ENCODE measurements at regions not wholly inside any gene's neighbourhood (a gene's known extent, or its start where the extent isn't known, plus 50 kb on each side); places are given as distances from the start of the nearest gene placed in this dataset.
"Not testable (repeated sequence)": the region's sequence is repeated elsewhere in the genome, so short reads cannot be mapped to it uniquely, and the experiment has no call there.

- no peak for DNase-seq
These were observed 169.5 kb downstream of the DKK1 start for GRCh38 chr10:52483587-52483986.

GRCh38 chr10:52484206-52485065 is 170.4 kb downstream of the DKK1 start:
- DNase-seq = no peak

GRCh38 chr10:52485462-52485861 is 171.4 kb downstream of the DKK1 start:
- DNase-seq = no peak

GRCh38 chr10:52486840-52487611 is 172.9 kb downstream of the DKK1 start:
- no peak for DNase-seq

- DNase-seq = no peak
These were observed 174.8 kb downstream of the DKK1 start for GRCh38 chr10:52488606-52489485.

GRCh38 chr10:52491246-52491995 is 177.3 kb downstream of the DKK1 start:
- no peak for DNase-seq

GRCh38 chr10:52499281-52499680 is 185.2 kb downstream of the DKK1 start:
- DNase-seq = no peak

GRCh38 chr10:52500476-52500875 is 186.4 kb downstream of the DKK1 start:
- DNase-seq = no peak

GRCh38 chr10:52502237-52502636 is 188.2 kb downstream of the DKK1 start:
- no peak for DNase-seq

GRCh38 chr10:52505341-52505740 is 191.3 kb downstream of the DKK1 start:
- DNase-seq = not testable (repeated sequence)

- no peak for DNase-seq
These were observed 200.4 kb downstream of the DKK1 start for GRCh38 chr10:52514481-52514880.

GRCh38 chr10:52517012-52517411 is 202.9 kb downstream of the DKK1 start:
- no peak for DNase-seq

- DNase-seq = no peak
These were observed 209.6 kb downstream of the DKK1 start for GRCh38 chr10:52523696-52524095.

GRCh38 chr10:52525761-52526160 is 211.7 kb downstream of the DKK1 start:
- no peak for DNase-seq

GRCh38 chr10:52526251-52526823 is 212.3 kb downstream of the DKK1 start:
- no peak for DNase-seq

GRCh38 chr10:52532650-52533290 is 218.7 kb downstream of the DKK1 start:
- DNase-seq = no peak

- no peak for DNase-seq
These were observed 219.9 kb downstream of the DKK1 start for GRCh38 chr10:52533986-52534385.

GRCh38 chr10:52539463-52539862 is 225.4 kb downstream of the DKK1 start:
- no peak for DNase-seq

GRCh38 chr10:52540479-52540984 is 226.5 kb downstream of the DKK1 start:
- DNase-seq = no peak

GRCh38 chr10:52541006-52541473 is 227.0 kb downstream of the DKK1 start:
- DNase-seq = no peak

GRCh38 chr10:52542906-52543305 is 228.8 kb downstream of the DKK1 start:
- DNase-seq = no peak
